GM10266 (cell line): ENCODE measurements at regions not wholly inside any gene's neighbourhood (a gene's known extent, or its start where the extent isn't known, plus 50 kb on each side); places are given as distances from the start of the nearest gene placed in this dataset.

ENCODE experiments used
- DNase-seq: peaks from one replicate; pipeline ENCODE4 v3.0.0; 2012; ENCODE audit errors: extremely low spot score
- CTCF ChIP-seq: IDR thresholded peaks from 2 replicates; pipeline ENCODE4 v1.5.1; 2012; ENCODE audit warnings: mild to moderate bottlenecking, low read depth; ENCODE audit not compliant: control insufficient read depth, insufficient read depth; ENCODE audit errors: missing control alignments

GRCh38 chr12:13635709-13636108, 345.7 kb downstream of the GRIN2B start:
- DNase-seq = no peak
- TF ChIP-seq CTCF = no peak

- TF ChIP-seq CTCF = no peak
- DNase-seq = no peak
Observed at GRCh38 chr12:13631873-13632272, 349.5 kb downstream of the GRIN2B start.

- DNase-seq = no peak
- no peak for TF ChIP-seq CTCF
Observed at GRCh38 chr12:13630354-13630753, 351.0 kb downstream of the GRIN2B start.

GRCh38 chr12:13628067-13628466, 353.3 kb downstream of the GRIN2B start:
- DNase-seq = no peak
- no peak for TF ChIP-seq CTCF

GRCh38 chr12:13627536-13627935, 353.9 kb downstream of the GRIN2B start:
- TF ChIP-seq CTCF = no peak
- DNase-seq = no peak

GRCh38 chr12:13613297-13613696, 368.1 kb downstream of the GRIN2B start:
- TF ChIP-seq CTCF = no peak
- DNase-seq = no peak

- TF ChIP-seq CTCF = no peak
- DNase-seq = no peak
Observed at GRCh38 chr12:13609894-13610679, 371.3 kb downstream of the GRIN2B start.
